Stimulated activated CD8-positive, alpha-beta memory T cell treated with anti-CD3 and anti-CD28 coated beads, Interleukin-15, amount 100 ng/mL, for 24 hours (primary cell): ENCODE measurements at regions not wholly inside any gene's neighbourhood (a gene's known extent, or its start where the extent isn't known, plus 50 kb on each side); places are given as distances from the start of the nearest gene placed in this dataset.

ENCODE experiments used
- DNase-seq: peaks from one replicate; pipeline ENCODE4 v3.0.0-alpha.2; 2020; ENCODE audit warnings: low read depth

DNA sequence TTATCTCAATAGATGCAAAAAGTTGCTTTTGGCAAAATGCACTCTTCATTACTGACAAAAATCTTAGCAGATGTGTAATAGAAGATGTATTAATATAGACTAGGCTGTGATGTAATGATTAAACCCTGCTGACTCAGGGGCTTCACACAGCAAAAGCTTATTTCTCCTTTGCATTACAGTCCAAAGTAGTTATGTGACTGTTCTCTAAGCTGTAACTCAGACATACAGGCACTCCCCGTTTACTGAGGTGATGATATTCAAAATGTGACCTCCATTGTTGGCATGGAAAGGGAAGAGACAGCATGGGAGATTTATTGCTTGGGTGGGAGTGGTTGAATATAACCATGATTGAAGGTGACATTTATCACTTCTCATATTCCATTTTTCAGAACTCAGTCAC lies 331.5 kb downstream of the SNAPC1 start:
- DNase-seq: no peak

GRCh38 chr14:62097072-62097471 lies 334.9 kb downstream of the SNAPC1 start:
- DNase-seq: no peak

DNA sequence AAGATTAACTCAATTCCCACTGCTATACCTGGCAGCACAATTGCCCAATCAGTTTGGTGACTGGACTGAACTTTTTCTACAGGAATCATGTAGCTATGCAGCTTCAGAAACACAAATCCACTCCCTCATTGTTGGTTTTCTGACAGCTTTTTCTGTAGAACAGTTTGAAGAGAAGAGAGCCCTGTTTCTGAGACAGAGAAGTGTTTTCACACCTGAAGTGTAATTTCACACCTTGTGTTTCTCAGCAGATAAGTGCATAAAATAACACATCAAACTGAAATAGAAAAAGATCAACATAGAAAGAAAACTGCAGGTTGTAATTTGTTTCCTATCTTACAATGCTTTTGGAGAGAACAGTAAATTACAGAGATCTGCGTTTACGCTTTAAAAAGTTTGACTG lies 335.6 kb downstream of the SNAPC1 start:
- DNase-seq: no peak

DNA sequence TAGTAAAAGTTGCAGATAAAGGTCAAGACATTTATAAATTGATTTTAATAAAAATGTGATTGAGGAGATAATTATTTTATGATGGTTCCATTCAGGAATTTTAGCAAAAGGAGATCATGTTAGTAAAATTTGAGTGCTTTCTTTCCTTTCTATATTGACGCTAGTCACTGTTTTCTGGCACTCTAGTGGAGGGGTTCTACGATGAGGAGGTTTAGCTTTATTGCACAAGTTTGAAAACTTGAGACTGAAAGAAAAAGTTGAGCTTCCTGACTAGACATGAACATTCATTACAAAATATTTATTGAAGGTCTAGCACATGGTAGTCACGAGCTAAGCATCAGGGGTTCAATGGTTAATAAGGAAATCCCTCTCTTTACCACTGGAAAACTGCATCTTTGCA lies 336.1 kb downstream of the SNAPC1 start:
- DNase-seq: no peak

DNA sequence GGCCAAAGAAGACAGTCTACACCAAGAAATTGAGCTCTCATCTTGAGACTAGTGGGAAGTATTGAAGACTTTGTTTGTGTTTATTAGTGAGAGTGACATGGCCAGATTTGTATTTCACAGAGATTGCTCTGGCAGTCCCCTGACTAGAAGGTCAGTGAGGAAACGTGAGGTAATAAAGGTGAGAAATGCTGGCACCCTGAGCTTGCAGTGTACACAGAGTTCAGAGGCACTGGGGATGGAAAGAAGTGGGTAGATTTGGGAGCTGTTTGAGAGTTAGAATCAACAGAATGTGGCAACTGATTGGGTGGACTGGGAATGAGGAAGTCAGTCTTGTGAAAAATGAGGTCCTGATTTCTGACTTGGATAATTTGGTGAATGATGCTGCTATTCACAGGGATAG lies 336.9 kb downstream of the SNAPC1 start:
- no peak for DNase-seq

DNA sequence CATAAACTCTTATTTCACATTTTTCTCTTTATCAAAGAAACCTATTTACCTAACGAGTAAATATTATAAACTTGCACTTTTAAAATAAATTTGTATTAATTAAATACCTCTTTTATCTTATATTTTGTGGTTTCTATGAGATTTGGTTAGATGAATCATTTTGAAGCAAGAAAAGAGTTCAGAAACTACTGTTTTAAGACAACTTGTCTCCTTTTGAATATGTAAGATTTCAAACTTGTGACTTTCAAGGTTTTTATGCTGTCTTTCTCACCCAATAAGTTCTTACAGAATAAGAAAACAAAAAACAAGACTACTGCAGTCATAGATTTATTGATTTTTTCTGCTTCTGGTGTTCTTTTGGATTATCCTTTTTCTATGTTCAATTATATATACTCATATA lies 339.0 kb downstream of the SNAPC1 start:
- no peak for DNase-seq

DNA sequence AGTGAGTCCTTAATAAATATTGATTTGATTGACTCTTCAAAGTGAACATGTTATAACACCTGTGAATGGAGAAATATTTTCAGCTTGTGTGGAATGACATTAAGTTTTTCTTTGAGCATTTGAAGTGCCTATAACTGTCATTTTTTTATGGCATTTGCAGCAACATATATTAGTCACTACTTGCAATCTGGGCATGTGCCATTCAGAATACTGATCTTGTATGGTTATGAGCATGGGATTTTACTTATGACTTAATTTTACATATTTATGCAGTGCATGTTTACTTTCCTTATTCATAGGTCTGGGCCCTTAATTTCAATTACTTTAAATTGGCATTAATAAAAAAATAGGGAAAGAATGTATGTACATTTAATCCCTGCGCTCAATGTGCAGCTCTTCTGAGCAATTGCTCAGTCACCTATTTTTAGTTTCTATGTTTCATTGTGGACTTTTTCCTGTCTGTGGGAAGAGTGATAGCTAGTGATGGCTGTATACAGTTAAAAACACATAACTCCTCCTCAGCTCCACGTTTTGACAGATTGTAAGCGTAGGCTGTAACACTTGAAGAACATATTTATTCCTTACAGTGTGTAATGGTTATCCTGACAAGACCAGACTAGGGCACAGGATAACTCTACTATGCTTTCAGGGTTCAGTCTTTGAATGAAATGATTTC lies 339.6 kb downstream of the SNAPC1 start:
- no peak for DNase-seq

- no peak for DNase-seq
Observed at GRCh38 chr14:62102349-62102725, 340.1 kb downstream of the SNAPC1 start.

GRCh38 chr14:62103464-62103863 lies 341.2 kb downstream of the SNAPC1 start:
- DNase-seq: no peak

- no peak for DNase-seq
Observed at GRCh38 chr14:62110941-62111340, 348.7 kb downstream of the SNAPC1 start.

DNA sequence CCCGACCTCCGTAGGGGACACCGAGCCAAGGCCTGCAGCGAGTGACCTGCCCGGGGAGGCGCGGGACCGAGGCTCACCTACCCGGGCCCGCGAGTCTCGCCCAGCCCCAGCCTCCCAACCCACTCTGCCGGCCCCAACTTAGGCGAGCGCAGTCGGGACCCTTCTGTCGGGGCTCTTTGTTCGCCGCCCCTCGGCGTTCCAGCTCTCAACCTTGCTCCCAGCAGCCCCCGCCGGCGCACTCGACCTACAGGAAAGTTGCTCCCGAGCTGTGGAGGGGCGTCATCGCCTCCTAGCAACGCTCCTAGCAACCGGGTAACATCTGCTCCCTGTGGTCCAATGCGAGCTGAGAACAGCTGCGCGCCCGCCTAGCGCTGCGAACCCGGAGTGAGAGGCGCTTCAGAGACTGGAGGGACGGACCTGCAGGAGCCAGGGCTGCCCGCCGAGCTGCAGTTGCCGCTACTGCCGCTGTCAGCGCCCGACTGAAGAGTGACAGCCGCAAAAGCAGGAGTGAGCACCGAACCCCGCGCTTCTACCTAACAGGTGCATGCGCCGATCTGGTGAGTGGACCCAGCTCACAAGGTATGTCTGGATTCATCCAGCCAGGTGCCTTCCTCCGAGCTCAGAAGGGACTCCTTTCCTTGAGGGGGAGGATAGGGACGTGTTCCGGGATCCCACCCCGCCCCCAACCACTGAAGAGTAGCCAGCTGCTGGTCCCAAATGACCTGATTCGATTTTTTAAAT lies 355.0 kb downstream of the SNAPC1 start:
- DNase-seq: peak; percentile 20

- DNase-seq: no peak
Observed at GRCh38 chr14:62117751-62118105, 355.5 kb downstream of the SNAPC1 start.

GRCh38 chr14:62118461-62118860 lies 356.2 kb downstream of the SNAPC1 start:
- no peak for DNase-seq

DNA sequence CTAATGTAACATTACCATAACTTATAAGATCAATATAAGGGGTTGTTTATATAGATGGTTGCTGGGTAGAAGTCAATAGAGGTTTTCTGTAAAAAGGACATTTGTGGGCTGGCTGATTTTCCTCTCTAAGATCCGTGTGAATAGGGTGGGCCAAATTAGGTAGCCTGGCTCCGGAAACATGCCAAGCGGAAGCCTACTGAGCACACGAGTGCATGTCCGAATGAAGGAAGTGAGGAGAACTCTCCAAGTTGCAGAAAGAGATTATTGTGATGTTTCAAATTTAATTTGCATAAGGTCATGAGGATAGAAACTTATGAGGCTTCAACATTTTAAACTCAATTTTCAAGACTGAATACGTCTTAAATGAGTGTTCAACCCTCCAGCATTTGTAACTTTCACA lies 356.7 kb downstream of the SNAPC1 start:
- DNase-seq: no peak

DNA sequence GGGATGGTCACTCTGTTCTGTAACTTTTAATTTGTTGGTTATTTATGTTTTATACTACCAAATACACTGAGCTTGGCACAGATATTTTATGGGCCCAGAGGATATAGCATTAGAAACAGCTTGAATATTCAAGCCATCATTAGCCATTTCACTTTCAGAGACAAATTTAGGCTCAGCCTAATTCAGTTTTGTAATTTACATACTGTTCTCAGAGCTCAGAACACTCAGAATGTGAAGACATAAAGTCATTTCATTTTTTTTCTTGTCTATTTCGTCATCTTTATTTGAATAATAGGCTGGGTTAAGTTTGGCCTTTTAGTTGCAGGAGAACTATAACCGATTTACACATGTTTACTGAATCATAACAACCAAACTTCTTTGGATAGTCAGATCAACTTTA lies 361.7 kb downstream of the SNAPC1 start:
- no peak for DNase-seq

DNA sequence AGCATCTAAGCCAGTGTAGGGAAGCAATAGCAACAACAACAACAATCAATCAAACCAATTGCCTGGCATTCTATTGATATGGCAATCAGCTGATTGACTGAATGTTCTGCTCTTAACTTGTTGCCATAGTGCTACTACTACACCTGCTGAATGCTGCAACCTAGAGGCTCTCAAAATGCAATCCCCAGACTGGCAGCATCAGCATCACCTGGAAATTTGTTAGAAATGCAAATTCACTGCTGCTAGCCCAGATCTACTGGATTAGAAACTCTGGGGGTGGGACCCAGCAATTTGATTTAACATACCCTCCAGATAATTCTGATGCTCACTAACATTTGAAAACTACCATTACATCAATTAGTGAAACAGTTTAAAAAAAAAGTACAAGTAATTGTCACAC lies 363.6 kb downstream of the SNAPC1 start:
- DNase-seq: no peak

GRCh38 chr14:62126879-62127478 lies 364.8 kb downstream of the SNAPC1 start:
- DNase-seq: no peak

DNA sequence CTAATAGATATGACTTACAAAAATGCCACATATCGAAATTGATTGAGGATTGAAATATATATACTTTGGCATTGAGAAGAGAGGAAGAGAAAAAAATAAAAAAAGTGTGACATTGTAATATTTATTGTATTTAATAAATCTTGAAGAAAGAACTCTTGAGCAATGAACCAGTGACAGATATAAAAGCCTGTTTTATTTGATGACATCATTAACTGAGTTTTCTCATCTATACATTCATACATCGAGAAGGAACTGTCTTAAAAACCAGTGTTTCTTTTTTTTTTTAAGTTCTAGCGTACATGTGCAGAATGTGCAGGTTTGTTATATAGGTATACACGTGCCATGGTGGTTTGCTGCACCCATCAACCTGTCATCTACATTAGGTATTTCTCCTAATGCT lies 368.2 kb downstream of the SNAPC1 start:
- no peak for DNase-seq

DNA sequence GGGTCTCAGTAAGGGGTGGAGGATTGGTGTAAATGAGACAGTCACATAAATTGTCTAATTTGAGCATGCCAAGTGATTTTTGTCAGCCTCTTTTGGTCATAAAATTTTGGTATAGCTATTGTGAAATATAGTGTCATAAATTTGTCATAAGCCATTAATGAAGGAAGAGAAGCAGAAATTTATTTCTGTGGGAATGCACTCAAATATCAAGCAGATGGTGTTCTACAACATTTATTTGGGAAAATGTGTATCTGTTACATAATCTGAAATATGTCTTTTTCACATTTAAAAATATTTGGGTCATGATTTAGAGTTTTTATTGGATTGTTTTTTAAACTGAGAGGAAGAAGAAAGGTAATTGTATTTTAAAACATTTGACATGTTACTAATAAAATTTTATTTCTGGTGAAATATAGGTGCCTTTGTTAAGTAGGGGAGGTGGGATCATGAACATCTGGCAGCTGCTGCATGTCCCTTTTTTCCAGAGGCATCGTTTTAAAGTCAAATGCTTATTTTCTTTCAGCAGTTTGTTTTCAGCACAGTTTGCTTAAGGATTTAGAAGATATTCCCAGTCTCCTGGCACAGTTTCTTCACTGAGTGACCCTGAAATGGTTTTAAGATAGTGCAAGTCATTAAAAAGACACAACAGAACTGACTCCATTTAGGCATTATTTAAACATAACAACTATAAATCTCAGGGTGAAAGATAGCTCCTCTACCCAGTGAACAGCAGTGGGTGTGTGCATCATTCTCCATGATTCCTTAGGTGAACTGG lies 371.7 kb downstream of the SNAPC1 start:
- no peak for DNase-seq

GRCh38 chr14:62138593-62138992 lies 376.4 kb downstream of the SNAPC1 start:
- no peak for DNase-seq

DNA sequence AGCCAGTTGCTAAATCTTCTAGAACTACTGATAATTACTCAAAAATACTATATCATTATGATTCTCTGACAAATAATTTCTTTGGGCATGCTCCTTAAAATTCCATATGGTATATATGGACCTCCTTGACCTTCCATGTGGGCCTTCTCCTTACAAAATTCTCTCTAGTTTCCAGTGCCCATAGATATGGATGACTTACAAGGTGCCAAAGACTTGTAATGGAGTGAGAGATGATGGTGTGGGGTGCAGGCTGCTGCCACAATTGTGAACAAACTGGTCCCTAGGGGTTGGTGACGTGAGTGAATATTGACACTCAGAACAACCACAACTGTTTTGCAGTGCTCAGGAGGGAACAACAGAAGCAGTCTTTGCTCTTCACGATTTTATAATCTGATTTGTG lies 378.9 kb downstream of the SNAPC1 start:
- DNase-seq: no peak

- no peak for DNase-seq
Observed at GRCh38 chr14:62143245-62143644, 381.0 kb downstream of the SNAPC1 start.

DNA sequence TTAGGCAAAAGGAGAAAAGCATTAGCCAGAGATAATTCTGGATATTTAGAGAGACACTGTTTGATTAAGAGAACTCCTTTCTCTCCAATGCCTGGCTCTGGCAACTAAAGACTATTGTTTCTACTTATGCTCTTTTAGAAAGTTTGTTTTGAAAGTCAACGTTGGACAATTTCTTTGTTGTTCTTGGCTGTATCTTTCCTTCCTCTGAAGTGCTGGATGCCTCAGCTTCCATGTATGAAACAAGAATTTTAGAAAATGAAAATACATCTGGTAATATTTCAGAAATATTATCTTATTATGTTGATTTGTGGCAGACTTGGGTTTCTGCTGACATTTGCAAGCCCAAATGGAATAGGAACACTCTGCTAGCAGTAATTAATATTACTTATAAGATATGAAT lies 382.6 kb downstream of the SNAPC1 start:
- no peak for DNase-seq
